WERI-Rb-1 (cell line): ENCODE measurements at regions not wholly inside any gene's neighbourhood (a gene's known extent, or its start where the extent isn't known, plus 50 kb on each side); places are given as distances from the start of the nearest gene placed in this dataset.

Experiments
- DNase-seq: peaks from one replicate; pipeline ENCODE4 v3.0.0-alpha.2; 2020
- H3K27ac ChIP-seq: fragments of 250-450 bp; sonication (Bioruptor Pico); 2 replicates; pipeline ENCODE4 v1.5.1; 2020; ENCODE audit warnings: mild to moderate bottlenecking, moderate library complexity
- H3K27me3 ChIP-seq: fragments of 250-450 bp; sonication (Bioruptor Pico); 2 replicates; pipeline ENCODE4 v1.5.1; 2021; ENCODE audit warnings: mild to moderate bottlenecking, low read depth, moderate library complexity; ENCODE audit not compliant: insufficient read depth, severe bottlenecking
- H3K36me3 ChIP-seq: fragments of 250-450 bp; sonication (Bioruptor Pico); 2 replicates; pipeline ENCODE4 v1.5.1; 2020; ENCODE audit warnings: mild to moderate bottlenecking, moderate library complexity
- H3K4me3 ChIP-seq: 2 replicates; pipeline ENCODE4 v1.5.1; 2011; ENCODE audit warnings: low read depth, mild to moderate bottlenecking, control low read depth, low read length
- H3K9me3 ChIP-seq: fragments of 250-450 bp; sonication (Bioruptor Pico); 2 replicates; pipeline ENCODE4 v1.5.1; 2021; ENCODE audit warnings: mild to moderate bottlenecking, moderate library complexity; ENCODE audit not compliant: severe bottlenecking
- CTCF ChIP-seq: IDR thresholded peaks from 2 replicates; pipeline ENCODE4 v1.5.1; 2011; ENCODE audit warnings: low read depth, mild to moderate bottlenecking, control low read depth, inconsistent platforms, low read length

GRCh38 chr12:102740141-102740955 lies 176.7 kb downstream of the PAH start:
- Histone ChIP-seq H3K36me3 (no peaks in the 10 kb centered on the region), H3K4me3 (no peak overlapping the region), H3K27me3 (no peaks in the 10 kb centered on the region), H3K9me3 (no peaks in the 10 kb centered on the region), H3K27ac (no peak overlapping the region)
- DNase-seq = no peak
- 0 out of 2 replicates have a peak, but pooled peaks have one; percentile 20 for TF ChIP-seq CTCF

GRCh38 chr12:102736328-102736727 lies 180.7 kb downstream of the PAH start:
- no peaks in the 10 kb centered on the region for H3K27me3 ChIP-seq
- no peaks in the 10 kb centered on the region for H3K36me3 ChIP-seq
- no peak for TF ChIP-seq CTCF
- no peaks in the 10 kb centered on the region for H3K9me3 ChIP-seq
- H3K4me3 ChIP-seq = no peak overlapping the region
- no peak overlapping the region for H3K27ac ChIP-seq
- DNase-seq = no peak

- Histone ChIP-seq H3K27ac (no peak overlapping the region), H3K36me3 (no peaks in the 10 kb centered on the region), H3K27me3 (no peaks in the 10 kb centered on the region), H3K9me3 (no peaks in the 10 kb centered on the region), H3K4me3 (no peak overlapping the region)
- no peak for DNase-seq
- no peak for TF ChIP-seq CTCF
Measured at GRCh38 chr12:102735104-102735503, 181.9 kb downstream of the PAH start.

GRCh38 chr12:102730996-102731395 lies 186.0 kb downstream of the PAH start:
- Histone ChIP-seq H3K4me3 (no peak overlapping the region), H3K27ac (no peak overlapping the region), H3K9me3 (no peaks in the 10 kb centered on the region), H3K27me3 (no peaks in the 10 kb centered on the region), H3K36me3 (no peaks in the 10 kb centered on the region)
- no peak for TF ChIP-seq CTCF
- no peak for DNase-seq

GRCh38 chr12:102728506-102729242 lies 188.4 kb downstream of the PAH start:
- no peak for DNase-seq
- no peak for TF ChIP-seq CTCF
- H3K27me3 ChIP-seq = no peaks in the 10 kb centered on the region
- H3K36me3 ChIP-seq = no peaks in the 10 kb centered on the region
- H3K9me3 ChIP-seq = no peaks in the 10 kb centered on the region
- H3K4me3 ChIP-seq = no peak overlapping the region
- H3K27ac ChIP-seq = no peak overlapping the region
